Tibial nerve (tissue), 4 donors: ENCODE measurements at regions not wholly inside any gene's neighbourhood (a gene's known extent, or its start where the extent isn't known, plus 50 kb on each side); places are given as distances from the start of the nearest gene placed in this dataset.

Experiments
- CTCF ChIP-seq, 5 experiments: fragments of 200-600 bp in 3 of 5; fragments of 450-650 bp in 2 of 5; sonication (generic) in 3 of 5; IDR thresholded peaks; one replicate each; pipeline ENCODE4 v1.5.1; 2016 to 2019; ENCODE audit warnings: antibody characterized with exemption in 5 of 5, mild to moderate bottlenecking in 3 of 5, moderate library complexity in 2 of 5
- EP300 ChIP-seq, 2 donors: sonication (generic); formaldehyde crosslinking; IDR thresholded peaks; one replicate each; pipeline ENCODE4 v1.6.1; 2017; ENCODE audit warnings: antibody characterized with exemption in 2 of 2, mild to moderate bottlenecking in 1 of 2
- POLR2A ChIP-seq, 2 donors: fragments of 450-650 bp; IDR thresholded peaks; one replicate each; pipeline ENCODE4 v1.6.1; 2017; ENCODE audit warnings: antibody characterized with exemption in 2 of 2, mild to moderate bottlenecking in 2 of 2, moderate library complexity in 2 of 2

DNA sequence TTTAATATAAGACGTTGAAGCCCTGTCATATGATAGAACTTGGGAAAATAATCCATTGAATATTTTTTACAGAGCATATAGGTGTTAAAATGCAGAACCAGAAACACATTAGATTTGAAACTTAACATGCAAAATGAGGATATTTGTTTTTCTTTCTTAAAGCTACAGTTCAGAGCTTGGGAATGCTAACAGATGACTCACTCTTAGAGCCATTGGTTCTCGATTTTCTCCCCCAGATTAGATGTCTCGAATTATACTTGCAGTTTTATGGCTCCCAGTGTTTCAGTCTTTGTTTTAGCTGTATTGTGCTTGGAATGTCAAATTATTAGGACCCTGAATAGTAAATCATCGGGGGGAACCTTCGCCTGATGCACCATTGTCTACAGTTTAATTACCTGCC is 575.7 kb upstream of the ZP4 start:
- TF ChIP-seq POLR2A (IDR thresholded peaks at IDR 0.05): no peak
- TF ChIP-seq CTCF (IDR thresholded peaks at IDR 0.05): no peak
- TF ChIP-seq EP300 (IDR thresholded peaks at IDR 0.05): no peak
